Prostate gland (tissue), 2 donors: ENCODE measurements at regions not wholly inside any gene's neighbourhood (a gene's known extent, or its start where the extent isn't known, plus 50 kb on each side); places are given as distances from the start of the nearest gene placed in this dataset.

Experiments used
- DNase-seq: peaks from one replicate; pipeline ENCODE4 v3.0.0-alpha.2; 2019; ENCODE audit warnings: low spot score
- H3K27ac ChIP-seq, 2 donors: fragments of 200-600 bp; sonication (generic); 2 replicates each; pipeline ENCODE4 v1.5.1; 2017 to 2019
- H3K27me3 ChIP-seq: fragments of 200-600 bp; sonication (generic); replicated peaks from 2 replicates; pipeline ENCODE4 v1.5.1; 2019; ENCODE audit not compliant: insufficient read depth
- H3K36me3 ChIP-seq, 2 donors: fragments of 200-600 bp; sonication (generic); 1 replicate in 1 of 2; 2 replicates in 1 of 2; pipeline versions ENCODE4 v1.5.1 to v1.8.1; 2017 to 2019
- H3K4me1 ChIP-seq: fragments of 200-600 bp; sonication (generic); replicated peaks from 2 replicates; pipeline ENCODE4 v1.5.1; 2019
- H3K4me3 ChIP-seq, 2 donors: fragments of 200-600 bp; sonication (generic); 2 replicates each; pipeline ENCODE4 v1.5.1; 2017 to 2019
- H3K9me3 ChIP-seq: fragments of 200-600 bp; sonication (generic); 2 replicates; pipeline ENCODE4 v1.5.1; 2017
- CTCF ChIP-seq, 4 experiments: fragments of 200-600 bp in 2 of 4; fragments of 450-650 bp in 2 of 4; sonication (generic) in 2 of 4; IDR thresholded peaks; 1 replicate in 3 of 4; 2 replicates in 1 of 4; pipeline ENCODE4 v1.5.1; 2016 to 2019; ENCODE audit warnings: antibody characterized with exemption in 4 of 4, mild to moderate bottlenecking in 2 of 4, moderate library complexity in 2 of 4
- POLR2A ChIP-seq: fragments of 450-650 bp; IDR thresholded peaks from one replicate; pipeline ENCODE4 v1.6.1; 2016; ENCODE audit warnings: antibody characterized with exemption, mild to moderate bottlenecking
- POLR2AphosphoS5 ChIP-seq: sonication (generic); formaldehyde crosslinking; IDR thresholded peaks from one replicate; pipeline ENCODE4 v1.6.1; 2017; ENCODE audit warnings: antibody characterized with exemption
- WGBS: methylation state at CpG from one replicate; pipeline ENCODE4 v1.1.5; 2018; 5-methylcytosine and 5-hydroxymethylcytosine counted together
- intact Hi-C: fragments of 100-400 bp; cut with DNase I; formaldehyde crosslinking; loops from one replicate; pipeline ENCODE4 v1.14.2; 2022

- intact Hi-C loops, result no loop called here
- Histone ChIP-seq H3K27me3 (no peaks in the 10 kb centered on the region), H3K9me3 (no peaks in the 10 kb centered on the region), H3K27ac (no peak overlapping the region), H3K4me3 (no peak overlapping the region), H3K36me3 (no peaks in the 10 kb centered on the region), H3K4me1 (no peaks in the 10 kb centered on the region)
- TF ChIP-seq CTCF (IDR thresholded peaks at IDR 0.05) (no peak), POLR2A (no peak), POLR2AphosphoS5 (no peak)
- DNase-seq, result no peak
- 60% methylated on average over 1 of the region's 1 CpG for WGBS
Measured at GRCh38 chr2:41835401-41835800, 212.4 kb upstream of the PKDCC start.

- intact Hi-C loops, result no loop called here
- Histone ChIP-seq H3K27ac (no peak overlapping the region), H3K27me3 (no peaks in the 10 kb centered on the region), H3K9me3 (no peaks in the 10 kb centered on the region), H3K36me3 (no peaks in the 10 kb centered on the region), H3K4me1 (no peaks in the 10 kb centered on the region), H3K4me3 (no peak overlapping the region)
- no peak for DNase-seq
- TF ChIP-seq POLR2A (no peak), CTCF (IDR thresholded peaks at IDR 0.05) (no peak), POLR2AphosphoS5 (no peak)
- WGBS, result 11% methylated on average over 4 of the region's 4 CpGs
Measured at GRCh38 chr2:41836948-41837347, 210.9 kb upstream of the PKDCC start.

GRCh38 chr2:41837610-41838009 is 210.2 kb upstream of the PKDCC start:
- intact Hi-C loops, result no loop called here
- H3K4me1 ChIP-seq, result no peaks in the 10 kb centered on the region

GRCh38 chr2:41840702-41841551 is 206.9 kb upstream of the PKDCC start:
- H3K27me3 ChIP-seq, result no peaks in the 10 kb centered on the region
- no peaks in the 10 kb centered on the region for H3K9me3 ChIP-seq
- intact Hi-C loops, result no loop called here
- H3K4me1 ChIP-seq, result no peaks in the 10 kb centered on the region
- DNase-seq, result peak; percentile 97
- H3K36me3 ChIP-seq, result no peaks in the 10 kb centered on the region
- peak overlapping the region; percentile 55 to 63 for H3K4me3 ChIP-seq
- WGBS, result under 1% methylated on average over 48 of the region's 48 CpGs
- H3K27ac ChIP-seq, result peak overlapping the region; percentile 81 to 85
- TF ChIP-seq POLR2AphosphoS5 (peak; percentile 86), POLR2A (peak; percentile 61), CTCF (IDR thresholded peaks at IDR 0.05) (peak; percentile 93 to 99 (median 98))

More at GRCh38 chr2:41837610-41838009, 210.2 kb upstream of the PKDCC start:
- DNase-seq, result no peak
- Histone ChIP-seq H3K9me3 (no peaks in the 10 kb centered on the region), H3K27ac (no peak overlapping the region), H3K36me3 (no peaks in the 10 kb centered on the region), H3K27me3 (no peaks in the 10 kb centered on the region), H3K4me3 (no peak overlapping the region)
- no peak for TF ChIP-seq CTCF (IDR thresholded peaks at IDR 0.05)
- no peak for TF ChIP-seq POLR2AphosphoS5
- TF ChIP-seq POLR2A, result no peak

GRCh38 chr2:41846962-41847361 is 200.9 kb upstream of the PKDCC start:
- Histone ChIP-seq H3K4me1 (no peaks in the 10 kb centered on the region), H3K9me3 (no peaks in the 10 kb centered on the region), H3K27ac (no peak overlapping the region), H3K27me3 (no peaks in the 10 kb centered on the region), H3K4me3 (no peak overlapping the region), H3K36me3 (no peaks in the 10 kb centered on the region)
- 70% methylated on average over 1 of the region's 1 CpG for WGBS
- intact Hi-C loops, result no loop called here
- no peak for DNase-seq
- TF ChIP-seq CTCF (IDR thresholded peaks at IDR 0.05) (no peak), POLR2A (no peak), POLR2AphosphoS5 (no peak)
